ENCODE measurements at regions not wholly inside any gene's neighbourhood (a gene's known extent, or its start where the extent isn't known, plus 50 kb on each side); places are given as distances from the start of the nearest gene placed in this dataset.

DNA sequence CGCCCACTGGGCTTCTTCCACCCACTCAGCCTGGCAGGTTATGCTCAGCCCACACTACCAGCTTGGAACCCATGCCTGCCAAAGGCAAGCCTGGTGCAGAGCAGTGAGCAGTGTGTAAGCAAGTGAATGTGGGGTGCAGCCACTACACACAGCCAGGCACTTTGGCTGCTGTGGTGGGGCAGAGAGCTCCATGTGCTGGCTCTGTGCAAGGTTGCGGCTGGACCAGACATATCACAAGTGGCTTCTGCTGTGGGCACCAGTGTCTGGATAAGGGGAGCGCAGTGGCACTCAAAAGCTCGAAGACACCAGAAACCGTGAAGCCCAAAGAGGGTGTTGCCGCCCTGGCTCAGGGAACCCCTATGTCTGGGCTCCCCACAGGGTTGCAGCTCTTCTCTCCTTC lies 563.7 kb downstream of the SI start:
- intact Hi-C loops (cut with DNase I): no loop called here
- no peaks in the 10 kb centered on the region for H3K4me1 ChIP-seq
- no peaks in the 10 kb centered on the region for H3K36me3 ChIP-seq (ENCODE audit: insufficient read depth in 1 of 2, low read depth in 1 of 2)
- ATAC-seq: no peak
- WGBS, 3 donors: 92 to 96% (median 94%) methylated on average over 6 of the region's 6 CpGs
- no peaks in the 10 kb centered on the region for H3K9me3 ChIP-seq
- no peak overlapping the region for H3K4me3 ChIP-seq
- DNase-seq: no peak
- TF ChIP-seq, protein P1, sequence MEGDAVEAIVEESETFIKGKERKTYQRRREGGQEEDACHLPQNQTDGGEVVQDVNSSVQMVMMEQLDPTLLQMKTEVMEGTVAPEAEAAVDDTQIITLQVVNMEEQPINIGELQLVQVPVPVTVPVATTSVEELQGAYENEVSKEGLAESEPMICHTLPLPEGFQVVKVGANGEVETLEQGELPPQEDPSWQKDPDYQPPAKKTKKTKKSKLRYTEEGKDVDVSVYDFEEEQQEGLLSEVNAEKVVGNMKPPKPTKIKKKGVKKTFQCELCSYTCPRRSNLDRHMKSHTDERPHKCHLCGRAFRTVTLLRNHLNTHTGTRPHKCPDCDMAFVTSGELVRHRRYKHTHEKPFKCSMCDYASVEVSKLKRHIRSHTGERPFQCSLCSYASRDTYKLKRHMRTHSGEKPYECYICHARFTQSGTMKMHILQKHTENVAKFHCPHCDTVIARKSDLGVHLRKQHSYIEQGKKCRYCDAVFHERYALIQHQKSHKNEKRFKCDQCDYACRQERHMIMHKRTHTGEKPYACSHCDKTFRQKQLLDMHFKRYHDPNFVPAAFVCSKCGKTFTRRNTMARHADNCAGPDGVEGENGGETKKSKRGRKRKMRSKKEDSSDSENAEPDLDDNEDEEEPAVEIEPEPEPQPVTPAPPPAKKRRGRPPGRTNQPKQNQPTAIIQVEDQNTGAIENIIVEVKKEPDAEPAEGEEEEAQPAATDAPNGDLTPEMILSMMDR (IDR thresholded peaks at IDR 0.05): no peak
- H3K27me3 ChIP-seq (ENCODE audit: insufficient read depth in 3 of 3, low read length in 2 of 3): no peaks in the 10 kb centered on the region
- no peak overlapping the region for H3K27ac ChIP-seq

DNA sequence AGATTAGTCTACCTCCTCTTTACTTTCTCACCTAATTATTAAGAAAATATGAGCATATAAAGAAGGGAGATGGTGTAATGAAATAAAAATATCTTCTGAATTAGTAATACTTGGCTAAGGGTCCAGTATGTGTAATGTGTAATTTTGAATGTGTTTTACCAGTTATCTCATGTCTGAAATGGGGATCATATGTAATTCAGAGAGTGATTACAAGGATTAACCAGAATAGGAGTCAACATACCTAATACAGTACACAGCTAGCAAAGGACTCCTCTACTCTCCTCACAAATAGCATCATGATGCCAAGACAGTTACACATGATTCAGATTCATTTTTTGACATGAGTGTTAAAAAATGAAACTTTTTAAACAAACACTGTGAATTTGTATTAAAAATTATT lies 570.4 kb downstream of the SI start:
- ATAC-seq (no peak), DNase-seq (no peak)
- no peaks in the 10 kb centered on the region for H3K4me1 ChIP-seq
- TF ChIP-seq, protein P1 (IDR thresholded peaks at IDR 0.05): no peak
- no peaks in the 10 kb centered on the region for H3K27me3 ChIP-seq (ENCODE audit: insufficient read depth in 3 of 3, low read length in 2 of 3)
- H3K4me3 ChIP-seq: no peak overlapping the region
- no peaks in the 10 kb centered on the region for H3K36me3 ChIP-seq (ENCODE audit: insufficient read depth in 1 of 2, low read depth in 1 of 2)
- intact Hi-C loops (cut with DNase I): no loop called here
- no peaks in the 10 kb centered on the region for H3K9me3 ChIP-seq
- no peak overlapping the region for H3K27ac ChIP-seq

DNA sequence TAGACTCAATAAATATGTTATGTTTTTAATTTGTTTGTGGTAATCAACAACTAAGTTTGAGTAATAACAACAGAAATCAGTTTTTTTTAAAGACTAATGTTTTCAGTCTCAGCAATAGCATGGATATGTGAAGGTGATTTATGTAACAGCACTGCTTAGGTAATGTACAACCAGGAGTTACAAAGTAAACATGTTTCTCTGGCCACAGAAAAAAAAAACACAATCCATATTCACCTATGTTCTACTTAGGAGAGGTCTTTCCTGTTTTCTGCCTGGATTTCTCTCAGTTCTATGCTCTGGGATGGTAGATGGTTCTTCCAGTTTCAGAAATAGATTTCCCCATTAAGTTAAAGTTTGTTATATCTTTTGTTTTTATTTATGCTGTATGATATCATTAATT lies 579.4 kb downstream of the SI start:
- TF ChIP-seq, protein P1 (IDR thresholded peaks at IDR 0.05): no peak
- H3K36me3 ChIP-seq (ENCODE audit: insufficient read depth in 1 of 2, low read depth in 1 of 2): no peaks in the 10 kb centered on the region
- intact Hi-C loops (cut with DNase I): no loop called here
- H3K27ac ChIP-seq: no peak overlapping the region
- no peaks in the 10 kb centered on the region for H3K9me3 ChIP-seq
- ATAC-seq: no peak
- H3K4me1 ChIP-seq: no peaks in the 10 kb centered on the region
- H3K27me3 ChIP-seq (ENCODE audit: insufficient read depth in 3 of 3, low read length in 2 of 3): no peaks in the 10 kb centered on the region
- no peak for DNase-seq
- no peak overlapping the region for H3K4me3 ChIP-seq

DNA sequence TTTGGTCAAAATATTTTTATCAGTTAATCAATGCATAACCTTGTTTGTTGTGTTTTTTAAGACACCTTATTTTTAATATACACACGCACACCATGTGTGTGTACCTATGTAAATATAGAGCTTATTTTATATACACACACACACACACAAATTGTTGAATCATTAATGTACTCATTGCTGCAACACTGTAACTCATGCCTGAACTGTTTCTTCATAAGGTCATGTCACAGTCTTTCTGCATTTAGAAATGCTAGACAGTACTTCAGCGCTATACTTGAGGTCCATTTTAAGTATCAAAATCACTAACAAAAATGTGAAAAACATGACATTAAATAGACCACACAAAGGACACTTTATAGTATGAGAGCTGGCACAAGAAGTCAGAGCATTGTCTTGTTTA lies 589.4 kb downstream of the SI start:
- no peak overlapping the region for H3K27ac ChIP-seq
- intact Hi-C loops (cut with DNase I): no loop called here
- H3K4me1 ChIP-seq: no peaks in the 10 kb centered on the region
- WGBS, 3 donors: 78 to 83% (median 83%) methylated on average over 2 of the region's 2 CpGs
- H3K4me3 ChIP-seq: no peak overlapping the region
- no peaks in the 10 kb centered on the region for H3K27me3 ChIP-seq (ENCODE audit: insufficient read depth in 3 of 3, low read length in 2 of 3)
- TF ChIP-seq, protein P1 (IDR thresholded peaks at IDR 0.05): no peak
- no peaks in the 10 kb centered on the region for H3K9me3 ChIP-seq
- no peak for ATAC-seq
- no peaks in the 10 kb centered on the region for H3K36me3 ChIP-seq (ENCODE audit: insufficient read depth in 1 of 2, low read depth in 1 of 2)
- no peak for DNase-seq

DNA sequence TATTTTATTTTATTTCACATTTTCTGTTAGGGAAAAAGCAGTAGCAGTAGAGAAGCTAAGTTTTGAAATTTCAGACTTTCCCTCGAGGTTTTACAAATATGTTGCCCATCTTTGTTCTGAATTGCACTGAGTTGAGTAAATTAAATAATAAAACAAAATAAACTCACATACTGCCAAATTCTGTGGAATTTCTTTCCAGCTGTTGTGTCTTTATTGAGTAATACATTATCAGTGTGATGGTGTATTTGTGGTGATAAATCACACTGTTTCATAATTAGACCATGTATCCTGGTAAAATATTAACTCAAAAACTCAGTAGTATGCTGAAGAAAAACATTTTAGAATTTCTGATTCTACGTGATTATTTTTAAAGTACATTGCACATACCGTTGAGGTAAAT lies 592.1 kb downstream of the SI start:
- TF ChIP-seq, protein P1 (IDR thresholded peaks at IDR 0.05): no peak
- no peak for DNase-seq
- peak in 1 of 4 donors; percentile 37 for ATAC-seq
- Histone ChIP-seq H3K27ac (no peak overlapping the region), H3K27me3 (ENCODE audit: insufficient read depth in 3 of 3, low read length in 2 of 3) (no peaks in the 10 kb centered on the region), H3K36me3 (ENCODE audit: insufficient read depth in 1 of 2, low read depth in 1 of 2) (no peaks in the 10 kb centered on the region), H3K4me3 (no peak overlapping the region), H3K4me1 (no peaks in the 10 kb centered on the region), H3K9me3 (no peaks in the 10 kb centered on the region)
- WGBS, 3 donors: 42 to 63% (median 50%) methylated on average over 3 of the region's 3 CpGs
- intact Hi-C loops (cut with DNase I): no loop called here

Measured in psoas muscle (tissue), 7 donors.